GM23248 (cell line): ENCODE measurements at regions not wholly inside any gene's neighbourhood (a gene's known extent, or its start where the extent isn't known, plus 50 kb on each side); places are given as distances from the start of the nearest gene placed in this dataset.

Experiments used
- DNase-seq: peaks from one replicate; pipeline ENCODE4 v3.0.0-alpha.2; 2015
- H2AFZ ChIP-seq: fragments of 200-600 bp; sonication (generic); 2 replicates; pipeline ENCODE4 v1.6.1; 2016; ENCODE audit warnings: antibody characterized with exemption
- H3F3A ChIP-seq: fragments of 200-600 bp; sonication (generic); 2 replicates; pipeline ENCODE4 v1.6.1; 2016; ENCODE audit warnings: mild to moderate bottlenecking, antibody characterized with exemption, mixed run types; ENCODE audit not compliant: insufficient read depth
- H3K27ac ChIP-seq: fragments of 200-600 bp; sonication (generic); 2 replicates; pipeline ENCODE4 v1.5.1; 2016; ENCODE audit warnings: mild to moderate bottlenecking
- H3K27me3 ChIP-seq: fragments of 200-600 bp; sonication (generic); replicated peaks from 2 replicates; pipeline ENCODE4 v1.6.1; 2016; ENCODE audit warnings: mild to moderate bottlenecking; ENCODE audit not compliant: insufficient read depth
- H3K36me3 ChIP-seq: fragments of 200-600 bp; sonication (generic); 2 replicates; pipeline ENCODE4 v1.6.1; 2016; ENCODE audit warnings: low read depth, mild to moderate bottlenecking
- H3K4me1 ChIP-seq: fragments of 200-600 bp; sonication (generic); 2 replicates; pipeline ENCODE4 v1.6.1; 2016; ENCODE audit warnings: mild to moderate bottlenecking; ENCODE audit not compliant: insufficient read depth
- H3K4me2 ChIP-seq: fragments of 200-600 bp; sonication (generic); one replicate; pipeline ENCODE4 v1.6.1; 2016; ENCODE audit warnings: mild to moderate bottlenecking; ENCODE audit not compliant: unreplicated experiment
- H3K4me3 ChIP-seq: fragments of 200-600 bp; sonication (generic); 2 replicates; pipeline ENCODE4 v1.5.1; 2016; ENCODE audit warnings: mild to moderate bottlenecking
- H3K79me2 ChIP-seq: fragments of 200-600 bp; sonication (generic); 2 replicates; pipeline ENCODE4 v1.6.1; 2016; ENCODE audit warnings: mild to moderate bottlenecking; ENCODE audit not compliant: insufficient read depth
- H3K9ac ChIP-seq: fragments of 200-600 bp; sonication (generic); 2 replicates; pipeline ENCODE4 v1.6.1; 2016; ENCODE audit warnings: mild to moderate bottlenecking
- H3K9me2 ChIP-seq: fragments of 200-600 bp; sonication (generic); 2 replicates; pipeline ENCODE4 v1.6.1; 2016; ENCODE audit warnings: mixed run types, mild to moderate bottlenecking, moderate library complexity; ENCODE audit not compliant: insufficient read depth
- H3K9me3 ChIP-seq: fragments of 200-600 bp; sonication (generic); one replicate; pipeline ENCODE4 v1.6.1; 2017; ENCODE audit warnings: low read depth
- H4K20me1 ChIP-seq: fragments of 200-600 bp; sonication (generic); 2 replicates; pipeline ENCODE4 v1.6.0; 2016; ENCODE audit not compliant: insufficient read depth
- EZH2 ChIP-seq: fragments of 200-600 bp; sonication (generic); IDR thresholded peaks from 2 replicates; pipeline ENCODE4 v1.6.1; 2018; ENCODE audit warnings: antibody characterized with exemption, mild to moderate bottlenecking; ENCODE audit not compliant: insufficient read depth, poor library complexity, severe bottlenecking
- EZH2phosphoT487 ChIP-seq: fragments of 200-600 bp; sonication (generic); IDR thresholded peaks from 2 replicates; pipeline ENCODE4 v1.6.1; 2018; ENCODE audit warnings: antibody characterized with exemption, moderate library complexity, mild to moderate bottlenecking, low read depth; ENCODE audit not compliant: insufficient read depth
- WGBS, 2 experiments: methylation state at CpG; one replicate each; pipeline ENCODE4 v1.1.6; 2015 to 2017; ENCODE audit warnings: low lambda C conversion rate in 2 of 2, low coverage in 1 of 2; ENCODE audit errors: missing lambda C conversion rate in 2 of 2; 5-methylcytosine and 5-hydroxymethylcytosine counted together
- in situ Hi-C: fragments of 300-500 bp; cut with MboI; formaldehyde crosslinking; loops from 2 replicates; pipeline ENCODE4 v1.15.0; 2020

GRCh38 chr6:44030812-44031454 is 96.3 kb downstream of the MRPL14 start:
- no peaks in the 10 kb centered on the region for H3K36me3 ChIP-seq
- H3K27ac ChIP-seq = no peak overlapping the region
- in situ Hi-C loops = no loop called here
- peaks cover 24% of the 10 kb centered on the region for H3F3A ChIP-seq
- H3K4me3 ChIP-seq = no peak overlapping the region
- TF ChIP-seq EZH2 (no peak), EZH2phosphoT487 (no peak)
- no peaks in the 10 kb centered on the region for H4K20me1 ChIP-seq
- no peak overlapping the region for H3K9ac ChIP-seq
- WGBS, 2 experiments = 81% methylated on average over 7 of the region's 7 CpGs
- peaks cover 30% of the 10 kb centered on the region for H3K4me1 ChIP-seq
- no peak overlapping the region for H2AFZ ChIP-seq
- DNase-seq = no peak
- no peaks in the 10 kb centered on the region for H3K9me3 ChIP-seq
- no peaks in the 10 kb centered on the region for H3K27me3 ChIP-seq
- no peaks in the 10 kb centered on the region for H3K79me2 ChIP-seq
- no peak overlapping the region for H3K4me2 ChIP-seq
- H3K9me2 ChIP-seq = no peaks in the 10 kb centered on the region

- peak; percentile 89 for DNase-seq
- Histone ChIP-seq H3K27me3 (no peaks in the 10 kb centered on the region), H3K4me1 (peaks cover 17% of the 10 kb centered on the region), H3K9me2 (no peaks in the 10 kb centered on the region), H3K27ac (peak overlapping the region; percentile 49), H4K20me1 (no peaks in the 10 kb centered on the region), H3K9me3 (no peaks in the 10 kb centered on the region), H3F3A (peaks cover 13% of the 10 kb centered on the region), H2AFZ (no peak overlapping the region), H3K4me2 (no peak overlapping the region), H3K36me3 (no peaks in the 10 kb centered on the region), H3K9ac (no peak overlapping the region), H3K4me3 (no peak overlapping the region), H3K79me2 (no peaks in the 10 kb centered on the region)
- in situ Hi-C loops = no loop called here
- 30 to 32% methylated on average over 4 of the region's 4 CpGs for WGBS, 2 experiments
- no peak for TF ChIP-seq EZH2phosphoT487
- TF ChIP-seq EZH2 = no peak
Observed at GRCh38 chr6:44029444-44030185, 97.6 kb downstream of the MRPL14 start.

- WGBS, 2 experiments = 42 to 47% methylated on average over 3 of the region's 3 CpGs
- peak overlapping the region; percentile 49 for H3K27ac ChIP-seq
- peak overlapping the region; percentile 8 for H3K4me2 ChIP-seq
- in situ Hi-C loops = no loop called here
- peaks cover 12% of the 10 kb centered on the region for H3K4me1 ChIP-seq
- no peaks in the 10 kb centered on the region for H3K27me3 ChIP-seq
- H3K9ac ChIP-seq = no peak overlapping the region
- H3F3A ChIP-seq = peaks cover 13% of the 10 kb centered on the region
- H3K36me3 ChIP-seq = no peaks in the 10 kb centered on the region
- H3K4me3 ChIP-seq = no peak overlapping the region
- H3K9me2 ChIP-seq = no peaks in the 10 kb centered on the region
- DNase-seq = peak; percentile 42
- TF ChIP-seq EZH2phosphoT487 (no peak), EZH2 (no peak)
- H4K20me1 ChIP-seq = no peaks in the 10 kb centered on the region
- H3K79me2 ChIP-seq = no peaks in the 10 kb centered on the region
- H3K9me3 ChIP-seq = no peaks in the 10 kb centered on the region
- no peak overlapping the region for H2AFZ ChIP-seq
Observed at GRCh38 chr6:44028789-44029310, 98.4 kb downstream of the MRPL14 start.

GRCh38 chr6:44025226-44025625 is 102.0 kb downstream of the MRPL14 start:
- Histone ChIP-seq H3K4me1 (peaks cover 24% of the 10 kb centered on the region), H3F3A (peaks cover 11% of the 10 kb centered on the region), H3K4me3 (no peak overlapping the region), H3K4me2 (no peak overlapping the region), H2AFZ (no peak overlapping the region), H3K79me2 (no peaks in the 10 kb centered on the region), H3K9me2 (no peaks in the 10 kb centered on the region), H3K27ac (no peak overlapping the region), H3K9me3 (no peaks in the 10 kb centered on the region), H3K36me3 (no peaks in the 10 kb centered on the region), H3K27me3 (no peaks in the 10 kb centered on the region), H3K9ac (no peak overlapping the region), H4K20me1 (no peaks in the 10 kb centered on the region)
- no peak for TF ChIP-seq EZH2phosphoT487
- TF ChIP-seq EZH2 = no peak
- in situ Hi-C loops = no loop called here
- WGBS, 2 experiments = 94 to 100% methylated on average over 4 of the region's 4 CpGs
- DNase-seq = no peak
